MCF 10A (cell line): ENCODE measurements at regions not wholly inside any gene's neighbourhood (a gene's known extent, or its start where the extent isn't known, plus 50 kb on each side); places are given as distances from the start of the nearest gene placed in this dataset.

ENCODE experiments used
- BruUV-seq: library from RNA; stranded (reverse); fragments of 400-500 nt; replicated peaks from 2 replicates; lab custom pipeline; 2021; lab: Mats Ljungman, UMichigan
- CTCF ChIA-PET: fragments of 300-600 bp; sonication (Branson Sonifier 250); formaldehyde crosslinking; extraction: SDS; loops from one replicate; lab custom pipeline; 2021; ENCODE audit warnings: antibody characterized with exemption, inconsistent platforms; lab: Yijun Ruan, JAX
- POLR2A ChIA-PET: fragments of 300-600, 350-650 bp; sonication (Branson Sonifier 250); formaldehyde crosslinking; extraction: SDS; loops from one replicate; lab custom pipeline; 2020; ENCODE audit warnings: antibody characterized with exemption, inconsistent platforms; lab: Yijun Ruan, JAX
- DNase-seq: peaks from one replicate; pipeline ENCODE4 v3.0.0-alpha.2; 2018; ENCODE audit not compliant: unreplicated experiment
- H3K27ac Mint-ChIP-seq: one replicate; pipeline ENCODE4 v1.8.0; 2022; ENCODE audit warnings: mild to moderate bottlenecking, low read depth, mixed read lengths; ENCODE audit not compliant: unreplicated experiment
- H3K27me3 Mint-ChIP-seq: one replicate; pipeline ENCODE4 v1.8.0; 2022; ENCODE audit warnings: mixed read lengths; ENCODE audit not compliant: insufficient read depth, unreplicated experiment
- H3K36me3 Mint-ChIP-seq: one replicate; pipeline ENCODE4 v1.8.0; 2022; ENCODE audit warnings: mild to moderate bottlenecking, moderate library complexity, mixed read lengths; ENCODE audit not compliant: insufficient read depth, unreplicated experiment
- H3K4me1 Mint-ChIP-seq: one replicate; pipeline ENCODE4 v1.8.0; 2022; ENCODE audit warnings: mixed read lengths; ENCODE audit not compliant: insufficient read depth, unreplicated experiment
- H3K4me3 Mint-ChIP-seq: one replicate; pipeline ENCODE4 v1.8.0; 2022; ENCODE audit warnings: mild to moderate bottlenecking, moderate library complexity, mixed read lengths; ENCODE audit not compliant: unreplicated experiment
- H3K9me3 Mint-ChIP-seq: one replicate; pipeline ENCODE4 v1.8.0; 2022; ENCODE audit warnings: mixed read lengths; ENCODE audit not compliant: unreplicated experiment
- intact Hi-C: fragments of 100-400 bp; cut with micrococcal nuclease; formaldehyde crosslinking; loops from 2 replicates; pipeline ENCODE4 v1.14.1; 2022
- TF ChIP-seq, protein P1 (sequence below): fragments of 200-600 bp; IDR thresholded peaks from one replicate; pipeline ENCODE4 v1.8.0; 2022; ENCODE audit warnings: antibody characterized with exemption, mild to moderate bottlenecking; ENCODE audit not compliant: unreplicated experiment

DNA sequence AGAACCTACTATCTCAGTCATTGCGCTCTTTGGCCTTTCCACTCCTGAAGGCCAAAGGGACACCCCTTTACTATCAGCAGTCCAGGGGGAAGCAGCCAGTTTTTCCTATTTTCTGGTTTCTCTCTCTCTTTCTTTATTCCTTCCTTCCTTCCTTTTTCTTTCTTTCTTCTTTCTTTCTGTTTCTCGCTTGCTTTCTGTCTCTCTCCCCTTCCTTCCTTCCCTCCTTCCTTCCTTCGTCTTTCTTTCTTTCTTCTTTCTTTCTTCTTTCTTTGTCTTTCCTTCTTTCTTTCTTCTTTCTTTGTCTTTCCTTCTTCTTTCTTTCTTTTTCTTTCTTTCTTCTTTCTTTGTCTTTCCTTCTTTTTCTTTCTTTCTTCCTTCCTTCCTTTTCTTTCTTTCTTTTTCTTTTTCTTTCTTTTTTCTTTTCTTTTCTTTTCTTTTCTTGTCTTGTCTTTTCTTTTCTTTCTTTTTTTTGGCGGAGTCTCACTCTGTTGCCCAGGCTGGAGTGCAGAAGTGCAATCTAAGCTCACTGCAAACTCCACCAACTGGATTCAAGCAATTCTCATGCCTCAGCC is 64.9 kb upstream of the OTX2 start:
- intact Hi-C loops = loop anchor here (2.0 kb wide), 2 partner anchors 318 to 384 kb away; no protein-coding TSS in a partner anchor
- H3K27ac Mint-ChIP-seq = no peak overlapping the region
- CTCF ChIA-PET = interaction anchor here (0.5 kb wide), 2 partner anchors 40 to 184 kb away, joined by 3 to 5 read pairs; no protein-coding TSS in a partner anchor

DNA sequence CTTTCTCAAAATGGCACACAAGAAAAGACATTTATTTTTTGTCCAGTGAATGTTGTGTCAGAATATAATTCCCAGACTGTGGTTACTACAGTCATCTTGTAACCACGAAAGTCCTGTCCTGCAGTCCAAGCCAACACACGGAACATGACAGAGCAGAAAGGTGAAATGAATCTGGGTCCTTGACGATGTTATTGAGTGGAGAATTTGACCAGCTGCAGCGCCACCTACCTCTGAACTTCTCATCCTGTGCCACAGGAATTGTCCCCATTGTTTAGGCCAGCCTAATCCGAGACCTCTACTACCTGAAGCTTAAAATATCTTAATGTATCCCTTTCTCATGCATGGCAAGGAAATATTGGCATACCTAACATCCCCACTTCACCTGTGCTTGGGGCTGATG is 64.1 kb upstream of the OTX2 start:
- POLR2A ChIA-PET = no interaction called here
- peaks cover 60% of the 10 kb centered on the region for H3K27me3 Mint-ChIP-seq
- BruUV-seq = no TSS peak
- no peaks in the 10 kb centered on the region for H3K36me3 Mint-ChIP-seq
- no peak overlapping the region for H3K4me3 Mint-ChIP-seq
- CTCF ChIA-PET = interaction anchor here (0.5 to 0.7 kb wide), 3 partner anchors 40 to 184 kb away, joined by 3 to 5 read pairs (median 4); no protein-coding TSS in a partner anchor
- intact Hi-C loops = loop anchor here (1.0 to 2.0 kb wide), 3 partner anchors 214 to 384 kb away; no protein-coding TSS in a partner anchor
- TF ChIP-seq, protein P1, sequence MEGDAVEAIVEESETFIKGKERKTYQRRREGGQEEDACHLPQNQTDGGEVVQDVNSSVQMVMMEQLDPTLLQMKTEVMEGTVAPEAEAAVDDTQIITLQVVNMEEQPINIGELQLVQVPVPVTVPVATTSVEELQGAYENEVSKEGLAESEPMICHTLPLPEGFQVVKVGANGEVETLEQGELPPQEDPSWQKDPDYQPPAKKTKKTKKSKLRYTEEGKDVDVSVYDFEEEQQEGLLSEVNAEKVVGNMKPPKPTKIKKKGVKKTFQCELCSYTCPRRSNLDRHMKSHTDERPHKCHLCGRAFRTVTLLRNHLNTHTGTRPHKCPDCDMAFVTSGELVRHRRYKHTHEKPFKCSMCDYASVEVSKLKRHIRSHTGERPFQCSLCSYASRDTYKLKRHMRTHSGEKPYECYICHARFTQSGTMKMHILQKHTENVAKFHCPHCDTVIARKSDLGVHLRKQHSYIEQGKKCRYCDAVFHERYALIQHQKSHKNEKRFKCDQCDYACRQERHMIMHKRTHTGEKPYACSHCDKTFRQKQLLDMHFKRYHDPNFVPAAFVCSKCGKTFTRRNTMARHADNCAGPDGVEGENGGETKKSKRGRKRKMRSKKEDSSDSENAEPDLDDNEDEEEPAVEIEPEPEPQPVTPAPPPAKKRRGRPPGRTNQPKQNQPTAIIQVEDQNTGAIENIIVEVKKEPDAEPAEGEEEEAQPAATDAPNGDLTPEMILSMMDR = peak; percentile 40
- no peaks in the 10 kb centered on the region for H3K4me1 Mint-ChIP-seq
- H3K27ac Mint-ChIP-seq = no peak overlapping the region
- peak; percentile 43 for DNase-seq
- no peaks in the 10 kb centered on the region for H3K9me3 Mint-ChIP-seq

More for the DNA sequence above, 64.9 kb upstream of the OTX2 start:
- no peak overlapping the region for H3K4me3 Mint-ChIP-seq
- POLR2A ChIA-PET = no interaction called here
- BruUV-seq = no TSS peak
- no peaks in the 10 kb centered on the region for H3K4me1 Mint-ChIP-seq
- TF ChIP-seq, protein P1 = no peak
- peaks cover 60% of the 10 kb centered on the region for H3K27me3 Mint-ChIP-seq
- DNase-seq = no peak
- no peaks in the 10 kb centered on the region for H3K9me3 Mint-ChIP-seq
- H3K36me3 Mint-ChIP-seq = no peaks in the 10 kb centered on the region

DNA sequence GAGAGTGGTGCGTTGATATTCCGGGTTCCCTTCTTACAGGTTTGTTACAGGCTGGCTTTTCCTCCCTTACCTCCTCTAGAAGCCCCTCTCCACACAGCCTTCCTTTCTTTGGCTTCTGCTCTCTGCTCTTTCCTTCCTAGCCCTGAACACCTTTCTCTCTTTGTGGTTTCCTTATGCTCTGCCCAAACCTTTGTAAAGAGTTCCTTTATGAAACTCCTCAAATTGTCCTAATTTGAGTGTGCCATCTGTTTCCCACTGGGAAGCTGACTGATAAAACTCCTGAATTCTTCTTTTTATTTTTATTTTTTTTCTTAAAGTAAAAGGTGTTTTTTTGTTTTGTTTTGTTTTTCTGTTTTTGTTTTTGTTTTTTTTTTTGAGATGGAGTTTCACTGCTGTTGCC is 60.1 kb upstream of the OTX2 start:
- Mint-ChIP-seq H3K36me3 (no peaks in the 10 kb centered on the region), H3K27ac (no peak overlapping the region), H3K9me3 (no peaks in the 10 kb centered on the region), H3K4me1 (no peaks in the 10 kb centered on the region), H3K27me3 (peaks cover 48% of the 10 kb centered on the region), H3K4me3 (no peak overlapping the region)
- TF ChIP-seq, protein P1 = no peak
- ChIA-PET CTCF (no interaction called here), POLR2A (no interaction called here)
- intact Hi-C loops = no loop called here
- BruUV-seq = no TSS peak
- DNase-seq = no peak

DNA sequence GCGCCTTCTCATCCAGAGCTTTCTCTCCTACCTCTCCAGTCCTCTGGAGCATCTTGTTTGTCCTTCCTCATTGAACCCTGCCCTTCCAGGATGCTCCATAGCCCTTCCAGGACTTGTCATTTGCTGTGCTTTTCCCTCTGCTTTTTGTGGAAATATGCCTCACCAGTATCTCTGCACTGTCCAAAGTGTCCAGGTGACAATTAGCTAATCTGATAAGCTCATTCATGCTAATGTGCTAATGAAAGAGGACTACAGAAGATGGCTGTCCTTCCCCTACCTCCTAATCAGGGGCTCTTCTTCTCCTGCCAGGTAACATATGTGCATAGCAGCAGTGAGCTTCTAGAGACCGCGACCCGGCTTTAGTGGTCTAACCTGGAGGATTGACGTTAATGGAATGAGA is 58.4 kb upstream of the OTX2 start:
- H3K4me3 Mint-ChIP-seq = no peak overlapping the region
- TF ChIP-seq, protein P1 = no peak
- peaks cover 40% of the 10 kb centered on the region for H3K27me3 Mint-ChIP-seq
- DNase-seq = no peak
- CTCF ChIA-PET = interaction anchor here (0.6 to 0.7 kb wide), 2 partner anchors 70 to 535 kb away, joined by 3 read pairs; no protein-coding TSS in a partner anchor
- intact Hi-C loops = no loop called here
- POLR2A ChIA-PET = interaction anchor here (0.6 kb wide), 1 partner anchor 8 kb away, joined by 3 read pairs; no protein-coding TSS in a partner anchor
- H3K36me3 Mint-ChIP-seq = no peaks in the 10 kb centered on the region
- H3K27ac Mint-ChIP-seq = no peak overlapping the region
- BruUV-seq = no TSS peak
- no peaks in the 10 kb centered on the region for H3K9me3 Mint-ChIP-seq
- no peaks in the 10 kb centered on the region for H3K4me1 Mint-ChIP-seq
